Liver (tissue), 7 donors: ENCODE measurements at regions not wholly inside any gene's neighbourhood (a gene's known extent, or its start where the extent isn't known, plus 50 kb on each side); places are given as distances from the start of the nearest gene placed in this dataset.

Source experiments
- DNase-seq: peaks from one replicate; pipeline ENCODE4 v3.0.0-alpha.2; 2017; ENCODE audit warnings: low spot score
- H3K27ac ChIP-seq, 2 donors: one replicate each; pipeline ENCODE4 v1.7.0; 2013; ENCODE audit warnings: inconsistent platforms in 2 of 2, low read length in 2 of 2, control low read depth in 1 of 2, low read depth in 1 of 2, mild to moderate bottlenecking in 1 of 2
- H3K27me3 ChIP-seq, 4 donors: one replicate each; pipeline versions ENCODE4 v1.6.1 to v1.7.0; 2013; ENCODE audit warnings: low read length in 3 of 4, inconsistent platforms in 1 of 4, mild to moderate bottlenecking in 1 of 4, moderate library complexity in 1 of 4; ENCODE audit not compliant: control insufficient read depth in 4 of 4, insufficient read depth in 4 of 4
- H3K36me3 ChIP-seq, 4 donors: one replicate each; pipeline versions ENCODE4 v1.6.1 to v1.7.0; 2013; ENCODE audit warnings: low read length in 3 of 4, mild to moderate bottlenecking in 3 of 4, low read depth in 1 of 4, moderate library complexity in 1 of 4; ENCODE audit not compliant: control insufficient read depth in 4 of 4, insufficient read depth in 3 of 4
- H3K4me1 ChIP-seq, 4 donors: one replicate each; pipeline versions ENCODE4 v1.6.1 to v1.7.0; 2013; ENCODE audit warnings: low read length in 3 of 4, mild to moderate bottlenecking in 3 of 4, moderate library complexity in 1 of 4; ENCODE audit not compliant: control insufficient read depth in 4 of 4, insufficient read depth in 4 of 4
- H3K4me3 ChIP-seq, 3 donors: one replicate each; pipeline versions ENCODE4 v1.6.1 to v1.7.0; 2013; ENCODE audit warnings: low read length in 3 of 3, control low read depth in 1 of 3, low read depth in 1 of 3, mild to moderate bottlenecking in 1 of 3
- H3K9ac ChIP-seq, 2 donors: one replicate each; pipeline ENCODE4 v1.7.0; 2013; ENCODE audit warnings: low read length in 2 of 2, mild to moderate bottlenecking in 2 of 2, moderate library complexity in 2 of 2, control low read depth in 1 of 2, low read depth in 1 of 2
- H3K9me3 ChIP-seq, 4 donors: one replicate each; pipeline versions ENCODE4 v1.6.1 to v1.7.0; 2013; ENCODE audit warnings: low read length in 3 of 4; ENCODE audit not compliant: control insufficient read depth in 4 of 4
- GABPA ChIP-seq, 2 donors: IDR thresholded peaks in 1 of 2; conservative IDR thresholded peaks in 1 of 2; 2 replicates each; pipeline ENCODE4 v1.6.1; 2016; ENCODE audit warnings: antibody characterized with exemption in 2 of 2, mild to moderate bottlenecking in 1 of 2, moderate library complexity in 1 of 2
- NR2F2 ChIP-seq: IDR thresholded peaks from 2 replicates; pipeline ENCODE4 v1.6.1; 2016; ENCODE audit warnings: antibody characterized with exemption
- REST ChIP-seq: IDR thresholded peaks from 2 replicates; pipeline ENCODE4 v1.6.1; 2016; ENCODE audit warnings: antibody characterized with exemption, mild to moderate bottlenecking
- SP1 ChIP-seq: IDR thresholded peaks from 2 replicates; pipeline ENCODE4 v1.6.1; 2018; ENCODE audit warnings: antibody characterized with exemption, mild to moderate bottlenecking
- YY1 ChIP-seq: IDR thresholded peaks from 2 replicates; pipeline ENCODE4 v1.6.1; 2016; ENCODE audit warnings: antibody characterized with exemption, mild to moderate bottlenecking
- WGBS: extraction: QIAGEN DNeasy Blood & Tissue Kit; methylation state at CpG from one replicate; pipeline ENCODE4 v1.1.7; 2013; 5-methylcytosine and 5-hydroxymethylcytosine counted together
- donor health status: healthy.
- donor health status: healthy.
- donor health status: healthy.
- donor health status: healthy.

DNA sequence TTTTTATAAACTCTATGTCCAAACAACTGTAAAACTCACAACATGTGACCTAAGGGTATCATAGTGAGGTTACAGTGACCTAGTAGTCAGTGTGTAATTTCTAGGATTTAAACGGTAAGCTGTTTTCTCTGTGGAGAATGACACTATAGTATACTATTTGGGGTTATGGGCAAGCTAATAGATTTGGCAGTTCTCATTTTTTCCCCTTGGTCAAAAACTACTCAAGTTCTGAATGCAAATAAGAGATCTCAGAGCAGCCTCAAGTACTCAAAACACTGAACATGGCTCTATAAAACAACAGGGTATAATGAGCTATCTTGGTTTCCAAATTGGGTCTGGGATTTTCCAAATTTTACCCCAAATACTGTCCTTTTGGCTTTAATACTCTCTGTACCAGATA, 88.5 kb upstream of the HMCN1 start:
- no peak for TF ChIP-seq YY1
- no peak for TF ChIP-seq SP1
- no peak for TF ChIP-seq GABPA (IDR thresholded peaks at IDR 0.05 in 1 of 2, conservative IDR thresholded peaks at IDR 0.05 in 1 of 2)
- TF ChIP-seq REST: no peak
- peaks cover 3 to 16% (median 15%) of the 10 kb centered on the region in 4 donors for H3K4me1 ChIP-seq
- peak overlapping the region; percentile 42 for H3K27ac ChIP-seq
- WGBS: 33% methylated on average over 1 of the region's 1 CpG
- H3K27me3 ChIP-seq: no peaks in the 10 kb centered on the region
- H3K4me3 ChIP-seq: no peak overlapping the region
- H3K9me3 ChIP-seq: peaks cover 0 to 3% (median 0%) of the 10 kb centered on the region in 4 donors
- DNase-seq: no peak
- no peak overlapping the region for H3K9ac ChIP-seq
- no peaks in the 10 kb centered on the region for H3K36me3 ChIP-seq

- H3K4me3 ChIP-seq: no peak overlapping the region
- over 99% methylated on average over 2 of the region's 2 CpGs for WGBS
- no peak overlapping the region for H3K27ac ChIP-seq
Observed at GRCh38 chr1:185645162-185645640, 89.0 kb upstream of the HMCN1 start.

More at GRCh38 chr1:185645162-185645640, 89.0 kb upstream of the HMCN1 start:
- H3K9ac ChIP-seq: no peak overlapping the region
- H3K9me3 ChIP-seq: peaks cover 0 to 3% (median 0%) of the 10 kb centered on the region in 4 donors
- no peaks in the 10 kb centered on the region for H3K36me3 ChIP-seq
- DNase-seq: no peak
- peaks cover 3 to 16% (median 15%) of the 10 kb centered on the region in 4 donors for H3K4me1 ChIP-seq
- H3K27me3 ChIP-seq: no peaks in the 10 kb centered on the region
- no peak for TF ChIP-seq REST
- no peak for TF ChIP-seq NR2F2
